MCF 10A (cell line): ENCODE measurements at regions not wholly inside any gene's neighbourhood (a gene's known extent, or its start where the extent isn't known, plus 50 kb on each side); places are given as distances from the start of the nearest gene placed in this dataset.

ENCODE experiments used
- BruUV-seq: library from RNA; stranded (reverse); fragments of 400-500 nt; replicated peaks from 2 replicates; lab custom pipeline; 2021; lab: Mats Ljungman, UMichigan
- CTCF ChIA-PET: fragments of 300-600 bp; sonication (Branson Sonifier 250); formaldehyde crosslinking; extraction: SDS; loops from one replicate; lab custom pipeline; 2021; ENCODE audit warnings: antibody characterized with exemption, inconsistent platforms; lab: Yijun Ruan, JAX
- POLR2A ChIA-PET: fragments of 300-600, 350-650 bp; sonication (Branson Sonifier 250); formaldehyde crosslinking; extraction: SDS; loops from one replicate; lab custom pipeline; 2020; ENCODE audit warnings: antibody characterized with exemption, inconsistent platforms; lab: Yijun Ruan, JAX
- DNase-seq: peaks from one replicate; pipeline ENCODE4 v3.0.0-alpha.2; 2018; ENCODE audit not compliant: unreplicated experiment
- H3K27ac Mint-ChIP-seq: one replicate; pipeline ENCODE4 v1.8.0; 2022; ENCODE audit warnings: mild to moderate bottlenecking, low read depth, mixed read lengths; ENCODE audit not compliant: unreplicated experiment
- H3K27me3 Mint-ChIP-seq: one replicate; pipeline ENCODE4 v1.8.0; 2022; ENCODE audit warnings: mixed read lengths; ENCODE audit not compliant: insufficient read depth, unreplicated experiment
- H3K36me3 Mint-ChIP-seq: one replicate; pipeline ENCODE4 v1.8.0; 2022; ENCODE audit warnings: mild to moderate bottlenecking, moderate library complexity, mixed read lengths; ENCODE audit not compliant: insufficient read depth, unreplicated experiment
- H3K4me1 Mint-ChIP-seq: one replicate; pipeline ENCODE4 v1.8.0; 2022; ENCODE audit warnings: mixed read lengths; ENCODE audit not compliant: insufficient read depth, unreplicated experiment
- H3K4me3 Mint-ChIP-seq: one replicate; pipeline ENCODE4 v1.8.0; 2022; ENCODE audit warnings: mild to moderate bottlenecking, moderate library complexity, mixed read lengths; ENCODE audit not compliant: unreplicated experiment
- H3K9me3 Mint-ChIP-seq: one replicate; pipeline ENCODE4 v1.8.0; 2022; ENCODE audit warnings: mixed read lengths; ENCODE audit not compliant: unreplicated experiment
- intact Hi-C: fragments of 100-400 bp; cut with micrococcal nuclease; formaldehyde crosslinking; loops from 2 replicates; pipeline ENCODE4 v1.14.1; 2022
- TF ChIP-seq, protein P1 (sequence below): fragments of 200-600 bp; IDR thresholded peaks from one replicate; pipeline ENCODE4 v1.8.0; 2022; ENCODE audit warnings: antibody characterized with exemption, mild to moderate bottlenecking; ENCODE audit not compliant: unreplicated experiment

DNA sequence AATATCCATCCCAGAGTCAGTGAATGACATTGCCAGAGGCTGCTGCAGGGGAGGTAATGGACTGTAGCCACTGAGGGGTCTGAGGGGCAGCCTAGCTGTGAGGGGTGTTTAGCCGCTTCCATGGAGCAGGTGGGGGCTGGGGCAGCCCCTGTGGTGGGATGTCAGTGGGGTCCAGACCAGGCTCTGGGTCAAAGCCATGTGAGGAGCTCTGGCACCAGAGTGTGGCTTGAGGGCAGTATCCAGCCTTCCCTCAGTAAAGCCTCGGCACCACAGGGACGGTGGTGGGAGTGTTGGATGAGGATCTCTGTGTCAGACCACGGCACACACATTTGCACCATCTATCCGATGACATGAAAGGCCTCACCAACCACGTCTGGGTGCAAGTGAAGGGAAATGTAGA is 85.0 kb downstream of the INHBB start:
- no peaks in the 10 kb centered on the region for H3K36me3 Mint-ChIP-seq
- ChIA-PET CTCF (no interaction called here), POLR2A (no interaction called here)
- no peak for DNase-seq
- intact Hi-C loops, result no loop called here
- no peaks in the 10 kb centered on the region for H3K4me1 Mint-ChIP-seq
- H3K4me3 Mint-ChIP-seq, result no peak overlapping the region
- no TSS peak for BruUV-seq
- TF ChIP-seq, protein P1, sequence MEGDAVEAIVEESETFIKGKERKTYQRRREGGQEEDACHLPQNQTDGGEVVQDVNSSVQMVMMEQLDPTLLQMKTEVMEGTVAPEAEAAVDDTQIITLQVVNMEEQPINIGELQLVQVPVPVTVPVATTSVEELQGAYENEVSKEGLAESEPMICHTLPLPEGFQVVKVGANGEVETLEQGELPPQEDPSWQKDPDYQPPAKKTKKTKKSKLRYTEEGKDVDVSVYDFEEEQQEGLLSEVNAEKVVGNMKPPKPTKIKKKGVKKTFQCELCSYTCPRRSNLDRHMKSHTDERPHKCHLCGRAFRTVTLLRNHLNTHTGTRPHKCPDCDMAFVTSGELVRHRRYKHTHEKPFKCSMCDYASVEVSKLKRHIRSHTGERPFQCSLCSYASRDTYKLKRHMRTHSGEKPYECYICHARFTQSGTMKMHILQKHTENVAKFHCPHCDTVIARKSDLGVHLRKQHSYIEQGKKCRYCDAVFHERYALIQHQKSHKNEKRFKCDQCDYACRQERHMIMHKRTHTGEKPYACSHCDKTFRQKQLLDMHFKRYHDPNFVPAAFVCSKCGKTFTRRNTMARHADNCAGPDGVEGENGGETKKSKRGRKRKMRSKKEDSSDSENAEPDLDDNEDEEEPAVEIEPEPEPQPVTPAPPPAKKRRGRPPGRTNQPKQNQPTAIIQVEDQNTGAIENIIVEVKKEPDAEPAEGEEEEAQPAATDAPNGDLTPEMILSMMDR, result no peak
- H3K9me3 Mint-ChIP-seq, result no peaks in the 10 kb centered on the region
- H3K27ac Mint-ChIP-seq, result no peak overlapping the region
- H3K27me3 Mint-ChIP-seq, result peaks cover 18% of the 10 kb centered on the region

DNA sequence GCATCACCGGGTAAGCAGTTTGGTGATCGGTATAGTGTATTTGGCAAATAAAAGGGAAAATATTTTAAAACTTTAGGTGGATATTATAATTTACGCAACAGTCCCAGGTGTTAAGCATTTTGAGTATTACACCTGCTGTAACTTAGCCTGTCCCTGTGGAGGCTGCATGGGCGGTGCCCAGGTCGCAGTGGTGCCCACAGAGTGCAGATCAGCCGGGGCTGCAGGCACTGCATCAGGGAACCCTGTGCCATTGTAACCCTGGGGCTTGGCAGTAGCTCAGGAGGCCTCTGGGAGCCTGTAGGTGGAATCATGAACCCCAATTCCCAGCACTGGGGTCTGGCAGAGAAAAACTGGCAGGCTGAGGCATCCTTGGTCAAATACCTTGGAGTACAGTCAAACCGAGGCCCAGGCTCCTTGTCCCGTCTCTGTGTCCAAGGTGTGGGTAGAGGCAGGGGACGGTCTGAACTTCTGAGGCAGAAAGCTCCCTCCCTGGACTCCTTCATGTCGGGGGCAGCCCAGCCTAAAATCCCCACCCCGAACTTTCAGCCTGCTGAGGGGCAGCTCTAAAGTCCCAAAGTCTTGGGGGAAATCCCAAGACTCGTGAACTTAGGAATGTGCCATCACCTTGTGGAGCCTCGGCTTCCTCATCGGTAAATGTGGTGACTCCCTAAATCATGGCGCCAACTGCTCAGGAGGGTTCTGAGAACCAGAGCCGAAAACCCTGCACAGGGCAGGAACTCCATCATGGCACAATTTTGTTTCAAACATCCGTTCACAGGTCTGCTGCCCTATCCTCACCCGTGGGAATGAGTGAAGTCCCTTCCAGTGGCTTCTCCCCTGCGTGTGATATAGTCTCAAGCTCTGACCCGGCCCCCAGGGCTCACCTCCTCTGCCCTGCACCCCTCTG is 85.7 kb downstream of the INHBB start:
- no peak overlapping the region for H3K27ac Mint-ChIP-seq
- H3K4me1 Mint-ChIP-seq, result peaks cover 3% of the 10 kb centered on the region
- POLR2A ChIA-PET, result no interaction called here
- H3K27me3 Mint-ChIP-seq, result peaks cover 12% of the 10 kb centered on the region
- no peaks in the 10 kb centered on the region for H3K36me3 Mint-ChIP-seq
- TF ChIP-seq, protein P1, result no peak
- H3K9me3 Mint-ChIP-seq, result no peaks in the 10 kb centered on the region
- BruUV-seq, result no TSS peak
- H3K4me3 Mint-ChIP-seq, result no peak overlapping the region
- intact Hi-C loops, result no loop called here
- CTCF ChIA-PET, result no interaction called here
- DNase-seq, result no peak

DNA sequence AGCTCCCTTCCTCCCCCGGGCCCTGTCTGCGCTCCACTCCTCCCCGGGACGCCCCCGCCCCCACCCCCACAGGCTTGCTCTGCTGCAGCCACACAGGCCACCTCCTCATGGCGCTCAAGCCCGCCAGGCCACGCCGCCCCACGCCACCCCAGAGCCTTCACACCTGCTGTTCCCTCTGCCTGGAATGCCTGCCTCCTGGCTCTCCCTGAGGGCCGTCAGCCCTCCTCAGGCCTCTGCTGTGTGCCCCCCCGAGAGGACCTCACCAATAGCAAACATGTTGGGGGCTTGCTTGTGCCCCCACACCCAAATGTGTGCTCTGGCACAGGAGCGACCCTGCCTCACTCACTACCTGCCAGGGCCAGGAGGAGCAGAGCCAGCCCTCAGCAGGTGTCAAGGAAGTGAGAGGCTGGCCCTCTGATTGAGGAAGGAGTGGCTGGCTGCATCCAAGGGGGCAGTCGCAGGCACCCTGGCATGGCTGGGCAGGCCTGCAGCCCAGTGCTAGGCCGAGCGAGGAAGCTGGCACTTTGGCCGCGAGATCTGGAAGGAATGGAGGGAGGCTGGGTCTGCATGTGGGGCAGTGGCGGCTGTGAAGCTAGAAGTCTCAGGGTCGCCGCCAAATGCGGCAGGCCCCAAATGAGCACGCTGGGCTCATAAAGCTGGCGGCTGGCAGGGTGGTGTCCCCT is 86.5 kb downstream of the INHBB start:
- POLR2A ChIA-PET, result no interaction called here
- no peak overlapping the region for H3K4me3 Mint-ChIP-seq
- intact Hi-C loops, result no loop called here
- CTCF ChIA-PET, result no interaction called here
- peaks cover 8% of the 10 kb centered on the region for H3K4me1 Mint-ChIP-seq
- peaks cover 4% of the 10 kb centered on the region for H3K27me3 Mint-ChIP-seq
- no peaks in the 10 kb centered on the region for H3K36me3 Mint-ChIP-seq
- H3K27ac Mint-ChIP-seq, result no peak overlapping the region
- TF ChIP-seq, protein P1, result no peak
- DNase-seq, result no peak
- H3K9me3 Mint-ChIP-seq, result no peaks in the 10 kb centered on the region
- no TSS peak for BruUV-seq

DNA sequence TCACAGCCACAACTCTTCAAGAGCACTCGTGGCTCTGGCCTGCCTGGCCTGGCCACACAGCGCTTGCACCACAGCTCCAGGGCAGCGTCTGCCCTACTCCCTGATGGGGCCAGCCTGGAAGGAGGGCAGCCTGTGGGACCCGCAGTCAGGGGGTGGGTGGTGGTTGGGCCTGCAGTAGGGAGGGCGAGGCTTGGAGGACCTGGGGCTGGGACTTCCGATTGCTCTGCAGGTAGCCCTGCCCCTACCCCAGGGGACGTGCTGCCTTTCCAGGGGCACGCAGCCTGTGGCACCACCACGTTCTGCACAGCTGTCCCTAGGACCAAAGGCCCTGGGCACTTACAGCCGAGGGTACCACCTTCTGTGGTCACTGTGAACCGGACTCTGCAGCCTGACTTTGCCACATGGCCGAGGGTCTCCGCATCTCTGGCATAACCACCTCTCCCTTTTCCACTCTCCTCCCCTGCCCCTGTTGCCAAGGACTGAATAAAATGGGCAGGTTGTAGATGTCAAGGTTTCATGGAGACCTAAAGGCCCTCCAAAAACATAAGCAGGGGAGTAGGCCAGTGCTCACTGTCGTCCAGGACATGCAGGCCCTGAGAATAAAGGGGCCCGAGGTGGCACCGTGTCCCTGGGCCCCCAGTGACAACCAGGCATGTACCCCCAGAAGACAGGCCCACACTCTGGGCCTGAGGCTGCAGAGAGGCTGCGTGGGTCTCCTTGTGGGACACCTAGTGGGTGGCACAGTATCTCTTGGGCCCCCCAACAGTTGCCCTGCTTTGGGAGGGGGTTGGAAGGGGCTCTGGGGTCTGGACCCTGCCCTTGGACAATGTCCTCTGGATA is 87.3 kb downstream of the INHBB start:
- ChIA-PET CTCF (no interaction called here), POLR2A (no interaction called here)
- intact Hi-C loops, result no loop called here
- Mint-ChIP-seq H3K27me3 (no peaks in the 10 kb centered on the region), H3K4me3 (no peak overlapping the region), H3K27ac (no peak overlapping the region), H3K9me3 (no peaks in the 10 kb centered on the region), H3K36me3 (no peaks in the 10 kb centered on the region), H3K4me1 (peaks cover 8% of the 10 kb centered on the region)
- DNase-seq, result no peak
- TF ChIP-seq, protein P1, result no peak
- no TSS peak for BruUV-seq
